Endodermal cell (in vitro differentiated cells): ENCODE measurements at regions not wholly inside any gene's neighbourhood (a gene's known extent, or its start where the extent isn't known, plus 50 kb on each side); places are given as distances from the start of the nearest gene placed in this dataset.
"Not testable (repeated sequence)": the region's sequence is repeated elsewhere in the genome, so short reads cannot be mapped to it uniquely, and the experiment has no call there.

Experiments
- DNase-seq: peaks from one replicate; pipeline ENCODE4 v3.0.0-alpha.2; 2017
- H3K27ac ChIP-seq: 2 replicates; pipeline ENCODE4 v1.5.1; 2013; ENCODE audit warnings: mild to moderate bottlenecking, low read depth, low read length, moderate library complexity
- H3K27me3 ChIP-seq: 2 replicates; pipeline ENCODE4 v1.6.1; 2013; ENCODE audit warnings: mild to moderate bottlenecking, low read length, moderate library complexity; ENCODE audit not compliant: insufficient read depth, control insufficient read depth, poor library complexity, severe bottlenecking
- H3K36me3 ChIP-seq: 2 replicates; pipeline ENCODE4 v1.7.0; 2013; ENCODE audit warnings: mild to moderate bottlenecking, low read length, moderate library complexity; ENCODE audit not compliant: control insufficient read depth, insufficient read depth
- H3K4me1 ChIP-seq: one replicate; pipeline ENCODE4 v1.7.0; 2013; ENCODE audit warnings: low read length; ENCODE audit not compliant: control insufficient read depth, insufficient read depth
- H3K4me3 ChIP-seq: 2 replicates; pipeline ENCODE4 v1.5.1; 2013; ENCODE audit warnings: mild to moderate bottlenecking, low read length, moderate library complexity
- H3K9ac ChIP-seq: 2 replicates; pipeline ENCODE4 v1.6.1; 2013; ENCODE audit warnings: mild to moderate bottlenecking, low read length, moderate library complexity; ENCODE audit not compliant: poor library complexity, severe bottlenecking; ENCODE audit errors: extremely low read depth
- H3K9me3 ChIP-seq: 2 replicates; pipeline ENCODE4 v1.6.1; 2013; ENCODE audit warnings: mild to moderate bottlenecking, low read length, moderate library complexity; ENCODE audit not compliant: control insufficient read depth
- H3K27ac Mint-ChIP-seq: 2 replicates; pipeline ENCODE4 v1.8.0; 2020; ENCODE audit warnings: mixed read lengths
- H3K27me3 Mint-ChIP-seq: 2 replicates; pipeline ENCODE4 v1.8.0; 2021; ENCODE audit warnings: mild to moderate bottlenecking, mixed read lengths; ENCODE audit not compliant: insufficient read depth
- H3K36me3 Mint-ChIP-seq: 2 replicates; pipeline ENCODE4 v1.8.0; 2020; ENCODE audit warnings: low read depth, mixed read lengths
- H3K4me1 Mint-ChIP-seq: 2 replicates; pipeline ENCODE4 v1.8.0; 2020; ENCODE audit warnings: mixed read lengths
- H3K4me3 Mint-ChIP-seq: 2 replicates; pipeline ENCODE4 v1.8.0; 2020; ENCODE audit warnings: mild to moderate bottlenecking, moderate library complexity, mixed read lengths
- H3K9me3 Mint-ChIP-seq: 2 replicates; pipeline ENCODE4 v1.8.0; 2020; ENCODE audit warnings: mild to moderate bottlenecking, mixed read lengths
- WGBS, 2 experiments: methylation state at CpG; one replicate each; pipeline versions ENCODE4 v1.1.5 to v1.1.7; 2013; ENCODE audit warnings: missing lambda C conversion rate in 2 of 2, mixed read lengths in 1 of 2; ENCODE audit not compliant: insufficient coverage in 1 of 2, insufficient read length in 1 of 2; 5-methylcytosine and 5-hydroxymethylcytosine counted together
- TF ChIP-seq, protein P1 (sequence below): fragments of 200-600 bp; sonication (generic); conservative IDR thresholded peaks from 2 replicates; pipeline ENCODE4 v1.5.0; 2021; ENCODE audit warnings: antibody characterized with exemption, mild to moderate bottlenecking

DNA sequence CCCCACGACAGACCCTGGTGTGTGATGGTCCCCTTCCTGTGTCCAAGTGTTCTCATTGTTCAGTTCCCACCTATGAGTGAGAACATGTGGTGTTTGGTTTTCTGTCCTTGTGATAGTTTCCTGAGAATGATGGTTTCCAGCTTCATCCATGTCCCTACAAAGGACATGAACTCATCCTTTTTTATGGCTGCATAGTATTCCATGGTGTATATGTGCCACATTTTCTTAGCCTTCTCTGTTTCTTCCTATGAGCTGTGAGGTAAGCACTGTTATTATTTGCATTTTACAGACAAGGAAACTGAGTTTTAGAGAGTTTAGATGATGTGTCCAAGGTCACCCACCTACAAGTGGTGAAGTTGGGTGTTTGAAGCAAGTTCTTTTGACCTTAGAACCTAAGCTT, 51.1 kb upstream of the BNC1 start:
- H3K9ac ChIP-seq, H3K27me3 Mint-ChIP-seq, H3K9me3 Mint-ChIP-seq: not testable (repeated sequence)

DNA sequence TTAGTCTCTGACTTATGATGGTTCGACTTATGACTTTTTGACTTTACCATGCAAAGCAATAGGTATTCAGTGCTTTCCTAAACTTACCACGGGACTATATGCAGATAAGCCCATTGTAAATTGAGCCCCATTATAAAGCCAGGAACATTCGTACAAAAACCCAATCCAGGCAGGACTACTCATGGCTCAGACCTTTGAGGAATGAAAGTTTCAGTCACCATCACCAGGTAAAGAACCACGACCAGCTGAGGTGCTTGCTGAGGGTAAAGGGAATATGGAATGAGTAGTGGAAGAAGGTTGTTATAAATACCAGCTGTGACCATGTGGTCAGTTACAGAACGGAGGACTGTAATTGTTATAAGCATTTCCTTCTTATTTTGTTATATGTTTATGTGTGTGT, 54.9 kb upstream of the BNC1 start:
- Histone ChIP-seq H3K9ac (no peak overlapping the region), H3K27me3 (no peaks in the 10 kb centered on the region), H3K4me3 (no peak overlapping the region), H3K9me3 (no peaks in the 10 kb centered on the region), H3K27ac (no peak overlapping the region), H3K36me3 (no peaks in the 10 kb centered on the region), H3K4me1 (no peaks in the 10 kb centered on the region)
- Mint-ChIP-seq H3K4me3 (no peak overlapping the region), H3K36me3 (no peaks in the 10 kb centered on the region), H3K9me3 (no peaks in the 10 kb centered on the region), H3K27me3 (no peaks in the 10 kb centered on the region), H3K4me1 (no peaks in the 10 kb centered on the region), H3K27ac (no peak overlapping the region)
- DNase-seq, result no peak
- TF ChIP-seq, protein P1, sequence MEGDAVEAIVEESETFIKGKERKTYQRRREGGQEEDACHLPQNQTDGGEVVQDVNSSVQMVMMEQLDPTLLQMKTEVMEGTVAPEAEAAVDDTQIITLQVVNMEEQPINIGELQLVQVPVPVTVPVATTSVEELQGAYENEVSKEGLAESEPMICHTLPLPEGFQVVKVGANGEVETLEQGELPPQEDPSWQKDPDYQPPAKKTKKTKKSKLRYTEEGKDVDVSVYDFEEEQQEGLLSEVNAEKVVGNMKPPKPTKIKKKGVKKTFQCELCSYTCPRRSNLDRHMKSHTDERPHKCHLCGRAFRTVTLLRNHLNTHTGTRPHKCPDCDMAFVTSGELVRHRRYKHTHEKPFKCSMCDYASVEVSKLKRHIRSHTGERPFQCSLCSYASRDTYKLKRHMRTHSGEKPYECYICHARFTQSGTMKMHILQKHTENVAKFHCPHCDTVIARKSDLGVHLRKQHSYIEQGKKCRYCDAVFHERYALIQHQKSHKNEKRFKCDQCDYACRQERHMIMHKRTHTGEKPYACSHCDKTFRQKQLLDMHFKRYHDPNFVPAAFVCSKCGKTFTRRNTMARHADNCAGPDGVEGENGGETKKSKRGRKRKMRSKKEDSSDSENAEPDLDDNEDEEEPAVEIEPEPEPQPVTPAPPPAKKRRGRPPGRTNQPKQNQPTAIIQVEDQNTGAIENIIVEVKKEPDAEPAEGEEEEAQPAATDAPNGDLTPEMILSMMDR, result no peak
- 81 to 82% methylated on average over 4 of the region's 5 CpGs for WGBS, 2 experiments

More for the DNA sequence above, 51.1 kb upstream of the BNC1 start:
- not testable (repeated sequence) for H3K4me1 Mint-ChIP-seq, H3K27ac Mint-ChIP-seq, H3K36me3 ChIP-seq, H3K27ac ChIP-seq, DNase-seq, H3K4me1 ChIP-seq, H3K4me3 ChIP-seq, H3K27me3 ChIP-seq, H3K36me3 Mint-ChIP-seq, H3K4me3 Mint-ChIP-seq, H3K9me3 ChIP-seq
- no CpG with 5 or more reads among the region's 1 CpG for WGBS, 2 experiments

DNA sequence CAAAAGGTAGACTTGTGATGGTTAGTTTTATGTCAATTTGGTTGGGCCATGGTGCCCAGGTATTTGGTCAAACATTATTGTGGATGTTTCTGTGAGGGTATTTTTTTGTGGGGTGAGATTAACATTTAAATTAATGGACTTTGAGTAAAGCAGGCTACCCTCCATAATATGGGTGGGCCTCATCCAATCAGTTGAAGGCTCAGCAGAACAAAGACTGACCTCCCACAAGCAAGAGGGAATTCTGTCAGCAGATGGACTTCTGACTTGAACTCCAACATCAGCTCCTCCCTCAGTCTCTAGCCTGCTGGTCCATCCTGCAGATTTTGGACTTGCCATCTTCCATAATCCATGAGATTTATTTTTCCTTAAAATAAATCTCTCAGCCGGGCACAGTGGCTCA, 55.6 kb upstream of the BNC1 start:
- TF ChIP-seq, protein P1, result no peak
- Mint-ChIP-seq H3K27me3 (no peaks in the 10 kb centered on the region), H3K36me3 (no peaks in the 10 kb centered on the region), H3K4me3 (no peak overlapping the region), H3K9me3 (no peaks in the 10 kb centered on the region), H3K27ac (no peak overlapping the region), H3K4me1 (no peaks in the 10 kb centered on the region)
- H3K9ac ChIP-seq, result no peak overlapping the region
- DNase-seq, result no peak
- H3K27me3 ChIP-seq, result no peaks in the 10 kb centered on the region
- H3K9me3 ChIP-seq, result no peaks in the 10 kb centered on the region
- H3K36me3 ChIP-seq, result no peaks in the 10 kb centered on the region
- H3K4me1 ChIP-seq, result no peaks in the 10 kb centered on the region
- H3K4me3 ChIP-seq, result no peak overlapping the region
- no peak overlapping the region for H3K27ac ChIP-seq
- WGBS, 2 experiments, result 83 to 93% methylated on average over 1 of the region's 1 CpG

DNA sequence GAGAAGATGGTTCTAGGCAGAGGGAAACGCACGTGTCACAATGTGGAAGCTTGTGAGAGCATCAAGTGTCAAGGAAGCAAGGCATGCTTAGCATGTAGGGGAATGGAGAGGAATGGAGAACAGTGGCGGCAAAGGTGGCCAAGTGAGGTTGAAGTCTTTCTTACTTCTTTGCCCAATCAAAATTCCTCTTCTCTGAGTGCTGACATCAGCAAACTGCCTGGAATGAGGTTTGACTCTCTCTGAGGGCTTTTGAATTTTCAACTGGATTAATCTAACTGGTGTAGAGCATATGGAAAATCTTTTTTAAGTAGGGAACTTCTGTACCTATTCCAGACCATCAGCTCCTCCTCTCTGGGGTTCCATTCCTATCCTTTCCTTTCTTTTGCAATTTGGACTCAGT, 61.9 kb upstream of the BNC1 start:
- no peak for DNase-seq
- WGBS, 2 experiments, result 82 to 86% methylated on average over 3 of the region's 3 CpGs
- no peaks in the 10 kb centered on the region for H3K27me3 ChIP-seq
- Mint-ChIP-seq H3K4me3 (no peak overlapping the region), H3K27me3 (peaks cover 6% of the 10 kb centered on the region), H3K4me1 (no peaks in the 10 kb centered on the region), H3K27ac (no peak overlapping the region), H3K36me3 (no peaks in the 10 kb centered on the region), H3K9me3 (no peaks in the 10 kb centered on the region)
- no peaks in the 10 kb centered on the region for H3K9me3 ChIP-seq
- TF ChIP-seq, protein P1, result no peak
- H3K36me3 ChIP-seq, result no peaks in the 10 kb centered on the region
- no peak overlapping the region for H3K4me3 ChIP-seq
- H3K4me1 ChIP-seq, result no peaks in the 10 kb centered on the region
- no peak overlapping the region for H3K9ac ChIP-seq
- H3K27ac ChIP-seq, result no peak overlapping the region
